CD1c-positive myeloid dendritic cell (primary cell): ENCODE measurements at regions not wholly inside any gene's neighbourhood (a gene's known extent, or its start where the extent isn't known, plus 50 kb on each side); places are given as distances from the start of the nearest gene placed in this dataset.

Experiments used
- DNase-seq: peaks from one replicate; pipeline ENCODE4 v3.0.0-alpha.2; 2016; ENCODE audit errors: extremely low spot score

- no peak for DNase-seq
Measured at GRCh38 chr17:68184816-68185436, 62.9 kb upstream of the AMZ2 start.

- DNase-seq, result peak; percentile 25
Measured at GRCh38 chr17:68185820-68186219, 62.0 kb upstream of the AMZ2 start.

GRCh38 chr17:68190495-68190894 lies 57.3 kb upstream of the AMZ2 start:
- DNase-seq, result no peak

- no peak for DNase-seq
Measured at GRCh38 chr17:68195667-68196393, 52.0 kb upstream of the AMZ2 start.

- DNase-seq, result no peak
Measured at GRCh38 chr17:68196394-68197090, 51.3 kb upstream of the AMZ2 start.

- DNase-seq, result no peak
Measured at GRCh38 chr17:68197091-68197996, 50.5 kb upstream of the AMZ2 start.

- no peak for DNase-seq
Measured at GRCh38 chr17:68197997-68198930, 49.6 kb upstream of the AMZ2 start.
